ENCODE measurements at regions not wholly inside any gene's neighbourhood (a gene's known extent, or its start where the extent isn't known, plus 50 kb on each side); places are given as distances from the start of the nearest gene placed in this dataset.

GRCh38 chr2:217247476-217247875 lies 387.6 kb upstream of the TNP1 start:
- DNase-seq = no peak
- in situ Hi-C loops (cut with HindIII; ENCODE audit: low pct_ligation_motif_present, low pct_unique_long_range_greater_than_20kb, low sequenced_read_pairs) = no loop called here

GRCh38 chr2:217246108-217246507 lies 386.2 kb upstream of the TNP1 start:
- in situ Hi-C loops (cut with HindIII; ENCODE audit: low pct_ligation_motif_present, low pct_unique_long_range_greater_than_20kb, low sequenced_read_pairs) = no loop called here
- no peak for DNase-seq

- in situ Hi-C loops (cut with HindIII; ENCODE audit: low pct_ligation_motif_present, low pct_unique_long_range_greater_than_20kb, low sequenced_read_pairs) = no loop called here
Measured at GRCh38 chr2:217244815-217245214, 385.0 kb upstream of the TNP1 start.

GRCh38 chr2:217242947-217243346 lies 383.1 kb upstream of the TNP1 start:
- no peak for DNase-seq

More at GRCh38 chr2:217244815-217245214, 385.0 kb upstream of the TNP1 start:
- DNase-seq = no peak

GRCh38 chr2:217231724-217232123 lies 371.9 kb upstream of the TNP1 start:
- DNase-seq = no peak
- in situ Hi-C loops (cut with HindIII; ENCODE audit: low pct_ligation_motif_present, low pct_unique_long_range_greater_than_20kb, low sequenced_read_pairs) = no loop called here

More at GRCh38 chr2:217242947-217243346, 383.1 kb upstream of the TNP1 start:
- in situ Hi-C loops (cut with HindIII; ENCODE audit: low pct_ligation_motif_present, low pct_unique_long_range_greater_than_20kb, low sequenced_read_pairs) = no loop called here

- no peak for DNase-seq
- in situ Hi-C loops (cut with HindIII; ENCODE audit: low pct_ligation_motif_present, low pct_unique_long_range_greater_than_20kb, low sequenced_read_pairs) = no loop called here
Measured at GRCh38 chr2:217231212-217231611, 371.3 kb upstream of the TNP1 start.

GRCh38 chr2:217228732-217229131 lies 368.9 kb upstream of the TNP1 start:
- in situ Hi-C loops (cut with HindIII; ENCODE audit: low pct_ligation_motif_present, low pct_unique_long_range_greater_than_20kb, low sequenced_read_pairs) = no loop called here
- no peak for DNase-seq

GRCh38 chr2:217227794-217228193 lies 367.9 kb upstream of the TNP1 start:
- in situ Hi-C loops (cut with HindIII; ENCODE audit: low pct_ligation_motif_present, low pct_unique_long_range_greater_than_20kb, low sequenced_read_pairs) = no loop called here
- DNase-seq = no peak

GRCh38 chr2:217225596-217225995 lies 365.7 kb upstream of the TNP1 start:
- in situ Hi-C loops (cut with HindIII; ENCODE audit: low pct_ligation_motif_present, low pct_unique_long_range_greater_than_20kb, low sequenced_read_pairs) = no loop called here
- no peak for DNase-seq

- DNase-seq = peak; percentile 3
- in situ Hi-C loops (cut with HindIII; ENCODE audit: low pct_ligation_motif_present, low pct_unique_long_range_greater_than_20kb, low sequenced_read_pairs) = no loop called here
Measured at GRCh38 chr2:217223222-217223930, 363.5 kb upstream of the TNP1 start.

GRCh38 chr2:217222309-217222910 lies 362.5 kb upstream of the TNP1 start:
- no peak for DNase-seq
- in situ Hi-C loops (cut with HindIII; ENCODE audit: low pct_ligation_motif_present, low pct_unique_long_range_greater_than_20kb, low sequenced_read_pairs) = no loop called here

GRCh38 chr2:217220228-217221013 lies 360.6 kb upstream of the TNP1 start:
- in situ Hi-C loops (cut with HindIII; ENCODE audit: low pct_ligation_motif_present, low pct_unique_long_range_greater_than_20kb, low sequenced_read_pairs) = no loop called here
- DNase-seq = no peak

GRCh38 chr2:217219164-217219520 lies 359.3 kb upstream of the TNP1 start:
- in situ Hi-C loops (cut with HindIII; ENCODE audit: low pct_ligation_motif_present, low pct_unique_long_range_greater_than_20kb, low sequenced_read_pairs) = no loop called here

GRCh38 chr2:217218269-217219163 lies 358.7 kb upstream of the TNP1 start:
- DNase-seq = no peak
- in situ Hi-C loops (cut with HindIII; ENCODE audit: low pct_ligation_motif_present, low pct_unique_long_range_greater_than_20kb, low sequenced_read_pairs) = no loop called here

More at GRCh38 chr2:217219164-217219520, 359.3 kb upstream of the TNP1 start:
- no peak for DNase-seq

- DNase-seq = no peak
- in situ Hi-C loops (cut with HindIII; ENCODE audit: low pct_ligation_motif_present, low pct_unique_long_range_greater_than_20kb, low sequenced_read_pairs) = no loop called here
Measured at GRCh38 chr2:217216982-217217381, 357.1 kb upstream of the TNP1 start.

GRCh38 chr2:217216316-217216715 lies 356.5 kb upstream of the TNP1 start:
- in situ Hi-C loops (cut with HindIII; ENCODE audit: low pct_ligation_motif_present, low pct_unique_long_range_greater_than_20kb, low sequenced_read_pairs) = no loop called here
- no peak for DNase-seq

- in situ Hi-C loops (cut with HindIII; ENCODE audit: low pct_ligation_motif_present, low pct_unique_long_range_greater_than_20kb, low sequenced_read_pairs) = no loop called here
- no peak for DNase-seq
Measured at GRCh38 chr2:217215877-217216276, 356.0 kb upstream of the TNP1 start.

- in situ Hi-C loops (cut with HindIII; ENCODE audit: low pct_ligation_motif_present, low pct_unique_long_range_greater_than_20kb, low sequenced_read_pairs) = no loop called here
- no peak for DNase-seq
Measured at GRCh38 chr2:217208867-217209266, 349.0 kb upstream of the TNP1 start.

GRCh38 chr2:217207699-217208010 lies 347.8 kb upstream of the TNP1 start:
- no peak for DNase-seq
- in situ Hi-C loops (cut with HindIII; ENCODE audit: low pct_ligation_motif_present, low pct_unique_long_range_greater_than_20kb, low sequenced_read_pairs) = no loop called here

All from ACHN (cell line).